ENCODE measurements at regions not wholly inside any gene's neighbourhood (a gene's known extent, or its start where the extent isn't known, plus 50 kb on each side); places are given as distances from the start of the nearest gene placed in this dataset.

- no TSS peak for BruUV-seq (replicated peaks)
- Histone ChIP-seq H3K36me3 (ENCODE audit: control insufficient read depth, insufficient read depth, low read length) (no peaks in the 10 kb centered on the region), H3K9me3 (replicated peaks; ENCODE audit: control insufficient read depth, insufficient read depth, low read depth, low read length) (no peaks in the 10 kb centered on the region), H3K9ac (ENCODE audit: insufficient read depth in 1 of 2, low read depth in 2 of 2, low read length in 2 of 2) (no peak overlapping the region), H3K4me3 (no peak overlapping the region), H3K27me3 (ENCODE audit: control insufficient read depth in 2 of 2, insufficient read depth in 2 of 2, low read length in 2 of 2) (no peaks in the 10 kb centered on the region), H3K4me1 (replicated peaks in 1 of 2; ENCODE audit: control insufficient read depth in 2 of 2, insufficient read depth in 2 of 2, low read length in 2 of 2) (no peaks in the 10 kb centered on the region), H2AFZ (ENCODE audit: low read depth, low read length) (no peak overlapping the region), H3K79me2 (ENCODE audit: control insufficient read depth, insufficient read depth, low read length) (no peaks in the 10 kb centered on the region), H3K27ac (ENCODE audit: extremely low read depth, low read depth, low read length) (no peak overlapping the region), H3K4me2 (ENCODE audit: insufficient read depth, low read length) (no peak overlapping the region), H4K20me1 (replicated peaks; ENCODE audit: control insufficient read depth, insufficient read depth, low read length) (no peaks in the 10 kb centered on the region), H3K9me1 (ENCODE audit: control insufficient read depth, insufficient read depth, low read length) (no peaks in the 10 kb centered on the region)
- in situ Hi-C loops (cut with MboI) (no loop called here), intact Hi-C loops (cut with micrococcal nuclease) (no loop called here)
- no peak for TF ChIP-seq PML (IDR thresholded peaks at IDR 0.05; ENCODE audit: low read length)
- TF ChIP-seq ZBTB7A (IDR thresholded peaks at IDR 0.05; ENCODE audit: borderline replicate concordance, control insufficient read depth, low read depth, low read length), result no peak
- TF ChIP-seq NFE2L1 (tag; IDR thresholded peaks at IDR 0.05; ENCODE audit: borderline replicate concordance, low read depth), result no peak
- TF ChIP-seq MAZ (CRISPR knock-in tag; conservative IDR thresholded peaks at IDR 0.05 in 1 of 2, IDR thresholded peaks at IDR 0.05 in 1 of 2), result no peak
- no peak for TF ChIP-seq CBX5 (IDR thresholded peaks at IDR 0.05; ENCODE audit: borderline replicate concordance, low read depth)
- no peak for TF ChIP-seq SNRNP70 (optimal IDR thresholded peaks at IDR 0.05; ENCODE audit: low read depth, low read length)
- TF ChIP-seq RUNX1 (IDR thresholded peaks at IDR 0.05; ENCODE audit: low read depth), result no peak
- TF ChIP-seq MTA3 (IDR thresholded peaks at IDR 0.05; ENCODE audit: borderline replicate concordance), result no peak
- TF ChIP-seq E2F3 (CRISPR knock-in tag; IDR thresholded peaks at IDR 0.05), result no peak
- no peak for TF ChIP-seq ZNF282 (CRISPR knock-in tag; IDR thresholded peaks at IDR 0.05)
- no peak for TF ChIP-seq SMARCE1 (IDR thresholded peaks at IDR 0.05)
- TF ChIP-seq ZNF717 (CRISPR knock-in tag; IDR thresholded peaks at IDR 0.05), result no peak
- ChIA-PET CTCF (ENCODE audit: low intra/inter-chr PET ratio) (no interaction called here), POLR2A (no interaction called here)
- no peak for ATAC-seq
- no peak for FAIRE-seq
- no peak for DNase-seq (ENCODE audit: extremely low read depth in 1 of 4, low spot score in 3 of 4)
- WGBS (ENCODE audit: insufficient coverage, low coverage, missing lambda C conversion rate), result under 1% methylated on average over 7 of the region's 7 CpGs
Observed at GRCh38 chr3:176776622-176777175, 420.6 kb downstream of the TBL1XR1 start.

All from K562 (cell line).